ENCODE measurements at regions not wholly inside any gene's neighbourhood (a gene's known extent, or its start where the extent isn't known, plus 50 kb on each side); places are given as distances from the start of the nearest gene placed in this dataset.

GRCh38 chr5:119864286-119864685, 234.9 kb downstream of the FAM170A start:
- H3K27me3 Mint-ChIP-seq (ENCODE audit: low read depth) = no peaks in the 10 kb centered on the region
- H3K27ac Mint-ChIP-seq = no peak overlapping the region
- no peaks in the 10 kb centered on the region for H3K4me1 Mint-ChIP-seq (ENCODE audit: low read depth)
- H3K9me3 Mint-ChIP-seq = peaks cover 0 to 3% of the 10 kb centered on the region in 2 donors
- no peaks in the 10 kb centered on the region for H3K36me3 Mint-ChIP-seq (ENCODE audit: insufficient read depth in 2 of 2)
- H3K4me3 Mint-ChIP-seq = no peak overlapping the region
- ATAC-seq (replicated peaks in 1 of 2) (no peak), DNase-seq (no peak)

- ATAC-seq (replicated peaks in 1 of 2) (no peak), DNase-seq (no peak)
- H3K27me3 Mint-ChIP-seq (ENCODE audit: low read depth) = no peaks in the 10 kb centered on the region
- no peak overlapping the region for H3K27ac Mint-ChIP-seq
- H3K9me3 Mint-ChIP-seq = no peaks in the 10 kb centered on the region
- no peaks in the 10 kb centered on the region for H3K36me3 Mint-ChIP-seq (ENCODE audit: insufficient read depth in 2 of 2)
- H3K4me3 Mint-ChIP-seq = no peak overlapping the region
- H3K4me1 Mint-ChIP-seq (ENCODE audit: low read depth) = no peaks in the 10 kb centered on the region
Observed at GRCh38 chr5:119873611-119874010, 244.3 kb downstream of the FAM170A start.

DNA sequence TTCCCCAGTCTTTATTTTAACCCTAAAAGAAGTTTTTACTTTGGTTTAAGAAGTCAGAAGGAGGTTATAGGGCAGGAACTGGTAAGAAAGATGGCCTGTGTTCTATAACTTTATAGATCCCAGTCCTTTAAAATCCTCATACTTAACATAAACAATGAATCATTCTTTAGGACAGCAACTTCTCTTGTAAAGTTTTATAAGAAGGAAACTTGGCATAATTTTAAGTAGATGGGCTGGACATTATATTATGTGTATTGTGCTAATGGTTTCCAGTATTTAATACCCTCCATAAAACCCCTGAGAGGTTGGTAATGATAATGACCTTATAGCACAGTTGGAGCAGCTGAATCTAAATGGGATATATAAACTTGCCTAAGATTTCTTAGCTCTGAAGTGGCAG, 247.2 kb downstream of the FAM170A start:
- no peaks in the 10 kb centered on the region for H3K4me1 Mint-ChIP-seq (ENCODE audit: low read depth)
- no peaks in the 10 kb centered on the region for H3K9me3 Mint-ChIP-seq
- H3K36me3 Mint-ChIP-seq (ENCODE audit: insufficient read depth in 2 of 2) = no peaks in the 10 kb centered on the region
- ATAC-seq (replicated peaks in 1 of 2) (no peak), DNase-seq (no peak)
- no peak overlapping the region for H3K4me3 Mint-ChIP-seq
- H3K27me3 Mint-ChIP-seq (ENCODE audit: low read depth) = no peaks in the 10 kb centered on the region
- H3K27ac Mint-ChIP-seq = no peak overlapping the region

- H3K4me3 Mint-ChIP-seq = no peak overlapping the region
- no peaks in the 10 kb centered on the region for H3K27me3 Mint-ChIP-seq (ENCODE audit: low read depth)
- H3K4me1 Mint-ChIP-seq (ENCODE audit: low read depth) = no peaks in the 10 kb centered on the region
- H3K27ac Mint-ChIP-seq = no peak overlapping the region
- DNase-seq (no peak), ATAC-seq (replicated peaks in 1 of 2) (no peak)
- no peaks in the 10 kb centered on the region for H3K36me3 Mint-ChIP-seq (ENCODE audit: insufficient read depth in 2 of 2)
- no peaks in the 10 kb centered on the region for H3K9me3 Mint-ChIP-seq
Observed at GRCh38 chr5:119878712-119879111, 249.4 kb downstream of the FAM170A start.

- Mint-ChIP-seq H3K27ac (no peak overlapping the region), H3K27me3 (ENCODE audit: low read depth) (no peaks in the 10 kb centered on the region), H3K4me1 (ENCODE audit: low read depth) (no peaks in the 10 kb centered on the region), H3K36me3 (ENCODE audit: insufficient read depth in 2 of 2) (no peaks in the 10 kb centered on the region), H3K9me3 (no peaks in the 10 kb centered on the region), H3K4me3 (no peak overlapping the region)
- no peak for ATAC-seq (replicated peaks in 1 of 2)
- no peak for DNase-seq
Observed at GRCh38 chr5:119879446-119879845, 250.1 kb downstream of the FAM170A start.

- H3K9me3 Mint-ChIP-seq = no peaks in the 10 kb centered on the region
- no peaks in the 10 kb centered on the region for H3K4me1 Mint-ChIP-seq (ENCODE audit: low read depth)
- DNase-seq = no peak
- no peak overlapping the region for H3K27ac Mint-ChIP-seq
- H3K36me3 Mint-ChIP-seq (ENCODE audit: insufficient read depth in 2 of 2) = no peaks in the 10 kb centered on the region
- no peak for ATAC-seq (replicated peaks in 1 of 2)
- no peaks in the 10 kb centered on the region for H3K27me3 Mint-ChIP-seq (ENCODE audit: low read depth)
- H3K4me3 Mint-ChIP-seq = no peak overlapping the region
Observed at GRCh38 chr5:119895066-119895465, 265.7 kb downstream of the FAM170A start.

GRCh38 chr5:119896826-119897536, 267.6 kb downstream of the FAM170A start:
- Mint-ChIP-seq H3K9me3 (no peaks in the 10 kb centered on the region), H3K4me1 (ENCODE audit: low read depth) (no peaks in the 10 kb centered on the region), H3K4me3 (no peak overlapping the region), H3K27me3 (ENCODE audit: low read depth) (no peaks in the 10 kb centered on the region), H3K27ac (no peak overlapping the region), H3K36me3 (ENCODE audit: insufficient read depth in 2 of 2) (no peaks in the 10 kb centered on the region)
- DNase-seq (no peak), ATAC-seq (replicated peaks in 1 of 2) (no peak)

- Mint-ChIP-seq H3K27me3 (ENCODE audit: low read depth) (no peaks in the 10 kb centered on the region), H3K4me3 (no peak overlapping the region), H3K4me1 (ENCODE audit: low read depth) (no peaks in the 10 kb centered on the region), H3K9me3 (no peaks in the 10 kb centered on the region), H3K27ac (no peak overlapping the region), H3K36me3 (ENCODE audit: insufficient read depth in 2 of 2) (no peaks in the 10 kb centered on the region)
- DNase-seq (no peak), ATAC-seq (replicated peaks in 1 of 2) (no peak)
Observed at GRCh38 chr5:119897537-119898370, 268.4 kb downstream of the FAM170A start.

GRCh38 chr5:119899981-119900380, 270.6 kb downstream of the FAM170A start:
- Mint-ChIP-seq H3K36me3 (ENCODE audit: insufficient read depth in 2 of 2) (no peaks in the 10 kb centered on the region), H3K4me3 (no peak overlapping the region), H3K4me1 (ENCODE audit: low read depth) (no peaks in the 10 kb centered on the region), H3K9me3 (no peaks in the 10 kb centered on the region), H3K27me3 (ENCODE audit: low read depth) (no peaks in the 10 kb centered on the region), H3K27ac (no peak overlapping the region)
- no peak for ATAC-seq (replicated peaks in 1 of 2)
- DNase-seq = no peak

GRCh38 chr5:119902593-119902992, 273.2 kb downstream of the FAM170A start:
- H3K9me3 Mint-ChIP-seq = peaks cover 0 to under 1% of the 10 kb centered on the region in 2 donors
- H3K36me3 Mint-ChIP-seq (ENCODE audit: insufficient read depth in 2 of 2) = no peaks in the 10 kb centered on the region
- no peaks in the 10 kb centered on the region for H3K27me3 Mint-ChIP-seq (ENCODE audit: low read depth)
- no peak for ATAC-seq (replicated peaks in 1 of 2)
- peak overlapping the region; percentile 6 for H3K27ac Mint-ChIP-seq
- H3K4me3 Mint-ChIP-seq = no peak overlapping the region
- DNase-seq = no peak
- no peaks in the 10 kb centered on the region for H3K4me1 Mint-ChIP-seq (ENCODE audit: low read depth)

GRCh38 chr5:119913425-119913824, 284.1 kb downstream of the FAM170A start:
- H3K27ac Mint-ChIP-seq = no peak overlapping the region
- no peak for ATAC-seq (replicated peaks in 1 of 2)
- peaks cover 0 to 6% of the 10 kb centered on the region in 2 donors for H3K9me3 Mint-ChIP-seq
- no peak overlapping the region for H3K4me3 Mint-ChIP-seq
- DNase-seq = no peak
- H3K4me1 Mint-ChIP-seq (ENCODE audit: low read depth) = no peaks in the 10 kb centered on the region
- no peaks in the 10 kb centered on the region for H3K27me3 Mint-ChIP-seq (ENCODE audit: low read depth)
- H3K36me3 Mint-ChIP-seq (ENCODE audit: insufficient read depth in 2 of 2) = no peaks in the 10 kb centered on the region

GRCh38 chr5:119919279-119919678, 289.9 kb downstream of the FAM170A start:
- Mint-ChIP-seq H3K36me3 (ENCODE audit: insufficient read depth in 2 of 2) (no peaks in the 10 kb centered on the region), H3K9me3 (peaks cover 0 to 3% of the 10 kb centered on the region in 2 donors), H3K27ac (no peak overlapping the region), H3K27me3 (ENCODE audit: low read depth) (no peaks in the 10 kb centered on the region), H3K4me1 (ENCODE audit: low read depth) (no peaks in the 10 kb centered on the region), H3K4me3 (no peak overlapping the region)
- DNase-seq (no peak), ATAC-seq (replicated peaks in 1 of 2) (no peak)

DNA sequence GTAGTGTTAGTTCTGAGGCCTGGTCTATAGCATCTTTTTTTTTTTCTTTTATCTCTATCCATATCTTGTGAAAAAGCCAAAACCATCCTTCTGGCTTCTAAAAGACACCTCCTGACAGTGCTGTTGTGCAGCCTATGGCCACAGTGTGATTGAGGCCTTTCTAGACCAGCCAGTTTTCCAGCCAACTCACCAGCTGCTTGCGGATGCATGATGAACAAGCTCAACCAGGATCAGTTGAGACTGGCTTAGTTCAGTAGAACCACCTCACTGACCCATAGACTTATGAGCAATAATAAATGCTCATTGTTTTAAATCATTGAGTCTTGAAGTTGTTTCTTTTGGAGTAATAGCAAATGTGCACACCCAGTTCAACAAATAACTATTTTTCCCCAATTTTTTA, 296.9 kb downstream of the FAM170A start:
- no peak overlapping the region for H3K27ac Mint-ChIP-seq
- no peaks in the 10 kb centered on the region for H3K27me3 Mint-ChIP-seq (ENCODE audit: low read depth)
- no peaks in the 10 kb centered on the region for H3K36me3 Mint-ChIP-seq (ENCODE audit: insufficient read depth in 2 of 2)
- no peak overlapping the region for H3K4me3 Mint-ChIP-seq
- no peak for DNase-seq
- no peaks in the 10 kb centered on the region for H3K4me1 Mint-ChIP-seq (ENCODE audit: low read depth)
- peaks cover 2 to 3% of the 10 kb centered on the region in 2 donors for H3K9me3 Mint-ChIP-seq
- ATAC-seq (replicated peaks in 1 of 2) = no peak
